GM23338 (cell line): ENCODE measurements at regions not wholly inside any gene's neighbourhood (a gene's known extent, or its start where the extent isn't known, plus 50 kb on each side); places are given as distances from the start of the nearest gene placed in this dataset.
"Not testable (repeated sequence)": the region's sequence is repeated elsewhere in the genome, so short reads cannot be mapped to it uniquely, and the experiment has no call there.

ENCODE experiments used
- ATAC-seq: fragments of 200-7000 bp; cut with Tn5 transposase; 3 replicates; pipeline ENCODE4 v1.9.1; 2020
- DNase-seq: peaks from one replicate; pipeline ENCODE4 v3.0.0-alpha.2; 2015; ENCODE audit warnings: low spot score
- H2AFZ ChIP-seq: fragments of 200-600 bp; sonication (generic); 2 replicates; pipeline ENCODE4 v1.8.0; 2016; ENCODE audit warnings: antibody characterized with exemption, mild to moderate bottlenecking, moderate library complexity
- H3F3A ChIP-seq: fragments of 200-600 bp; sonication (generic); replicated peaks from 2 replicates; pipeline ENCODE4 v1.8.0; 2017; ENCODE audit warnings: antibody characterized with exemption, mixed run types, low read depth
- H3K27ac ChIP-seq: fragments of 200-600 bp; sonication (generic); 2 replicates; pipeline ENCODE4 v1.6.1; 2016; ENCODE audit warnings: low read depth
- H3K27me3 ChIP-seq: fragments of 200-600 bp; sonication (generic); 2 replicates; pipeline ENCODE4 v1.8.0; 2016; ENCODE audit warnings: mild to moderate bottlenecking, mixed run types, moderate library complexity; ENCODE audit not compliant: insufficient read depth
- H3K36me3 ChIP-seq: fragments of 200-600 bp; sonication (generic); 2 replicates; pipeline ENCODE4 v1.8.0; 2016; ENCODE audit warnings: mild to moderate bottlenecking; ENCODE audit not compliant: insufficient read depth
- H3K4me1 ChIP-seq: fragments of 200-600 bp; sonication (generic); 2 replicates; pipeline ENCODE4 v1.8.0; 2016; ENCODE audit warnings: mild to moderate bottlenecking, moderate library complexity; ENCODE audit not compliant: insufficient read depth
- H3K4me2 ChIP-seq: fragments of 200-600 bp; sonication (generic); 2 replicates; pipeline ENCODE4 v1.7.1; 2017; ENCODE audit warnings: mixed run types
- H3K4me3 ChIP-seq: fragments of 200-600 bp; sonication (generic); 2 replicates; pipeline ENCODE4 v1.6.1; 2016; ENCODE audit warnings: mixed run types
- H3K79me2 ChIP-seq: fragments of 200-600 bp; sonication (generic); replicated peaks from 2 replicates; pipeline ENCODE4 v1.8.0; 2017; ENCODE audit warnings: mild to moderate bottlenecking; ENCODE audit not compliant: insufficient read depth
- H3K9me2 ChIP-seq: fragments of 200-600 bp; sonication (generic); 2 replicates; pipeline ENCODE4 v1.8.0; 2017; ENCODE audit not compliant: insufficient read depth
- H4K20me1 ChIP-seq: fragments of 200-600 bp; sonication (generic); replicated peaks from 2 replicates; pipeline ENCODE4 v1.8.0; 2017; ENCODE audit warnings: mild to moderate bottlenecking; ENCODE audit not compliant: insufficient read depth
- H3K27ac Mint-ChIP-seq: 2 replicates; pipeline ENCODE4 v1.8.0; 2020; ENCODE audit warnings: inconsistent platforms, mild to moderate bottlenecking, moderate library complexity, mixed read lengths
- H3K27me3 Mint-ChIP-seq: 3 replicates; pipeline ENCODE4 v1.8.0; 2022; ENCODE audit warnings: low read depth, mild to moderate bottlenecking, moderate library complexity, mixed read lengths, inconsistent platforms; ENCODE audit not compliant: insufficient read depth, poor library complexity
- H3K36me3 Mint-ChIP-seq: 3 replicates; pipeline ENCODE4 v1.8.0; 2021; ENCODE audit warnings: low read depth, mild to moderate bottlenecking, inconsistent platforms, moderate library complexity, mixed read lengths
- H3K4me1 Mint-ChIP-seq: 3 replicates; pipeline ENCODE4 v1.8.0; 2020; ENCODE audit warnings: mild to moderate bottlenecking, inconsistent platforms, mixed read lengths
- H3K4me3 Mint-ChIP-seq: 3 replicates; pipeline ENCODE4 v1.8.0; 2021; ENCODE audit warnings: moderate library complexity, mild to moderate bottlenecking, inconsistent platforms, mixed read lengths
- H3K9me3 Mint-ChIP-seq: 3 replicates; pipeline ENCODE4 v1.8.0; 2020; ENCODE audit warnings: moderate library complexity, mild to moderate bottlenecking, inconsistent platforms, mixed read lengths
- CREB1 ChIP-seq: fragments of 250-450 bp; sonication (Bioruptor Pico); IDR thresholded peaks from 2 replicates; pipeline ENCODE4 v1.5.0; 2020; ENCODE audit warnings: low read depth, mild to moderate bottlenecking, moderate library complexity
- CTCF ChIP-seq, 2 experiments: fragments of 200-600 bp in 1 of 2; sonication (generic) in 1 of 2; conservative IDR thresholded peaks; 2 replicates each; pipeline versions ENCODE4 v1.5.1 to v1.6.1; 2016 to 2017; ENCODE audit warnings: antibody characterized with exemption in 2 of 2, low read depth in 2 of 2, mild to moderate bottlenecking in 2 of 2, moderate library complexity in 1 of 2
- EZH2 ChIP-seq: fragments of 200-600 bp; sonication (generic); IDR thresholded peaks from one replicate; pipeline ENCODE4 v1.8.0; 2017; ENCODE audit warnings: antibody characterized with exemption, mild to moderate bottlenecking, low read depth; ENCODE audit not compliant: unreplicated experiment
- EZH2phosphoT487 ChIP-seq: fragments of 200-600 bp; sonication (generic); IDR thresholded peaks from one replicate; pipeline ENCODE4 v1.8.1; 2018; ENCODE audit warnings: antibody characterized with exemption; ENCODE audit not compliant: unreplicated experiment
- NANOG ChIP-seq: IDR thresholded peaks from 2 replicates; pipeline ENCODE4 v1.6.1; 2016; ENCODE audit warnings: antibody characterized with exemption, borderline replicate concordance
- POLR2AphosphoS5 ChIP-seq: IDR thresholded peaks from 2 replicates; pipeline ENCODE4 v1.6.1; 2016; ENCODE audit warnings: antibody characterized with exemption, low read depth
- REST ChIP-seq: IDR thresholded peaks from one replicate; pipeline ENCODE4 v1.6.1; 2018; ENCODE audit warnings: antibody characterized with exemption; ENCODE audit not compliant: unreplicated experiment
- STAT1 ChIP-seq: IDR thresholded peaks from one replicate; pipeline ENCODE4 v1.6.1; 2016; ENCODE audit warnings: antibody characterized with exemption; ENCODE audit not compliant: unreplicated experiment
- ZNF114 ChIP-seq: fragments of 250-450 bp; sonication (Bioruptor Pico); IDR thresholded peaks from 2 replicates; pipeline ENCODE4 v1.5.0; 2020; ENCODE audit warnings: mild to moderate bottlenecking, moderate library complexity
- ZNF462 ChIP-seq: fragments of 250-450 bp; sonication (Bioruptor Pico); IDR thresholded peaks from 2 replicates; pipeline ENCODE4 v1.5.0; 2020; ENCODE audit warnings: mild to moderate bottlenecking, moderate library complexity

- TF ChIP-seq CREB1 (CRISPR knock-in tag) (no peak), POLR2AphosphoS5 (no peak), NANOG (no peak), REST (no peak)
These were observed 89.0 kb upstream of the C10orf90 start (continued) for GRCh38 chr10:126759531-126759930.

- H3K27me3 ChIP-seq, H3F3A ChIP-seq, H3K36me3 Mint-ChIP-seq, H3K4me2 ChIP-seq, H3K27me3 Mint-ChIP-seq, H3K4me1 ChIP-seq, H3K9me2 ChIP-seq, H3K36me3 ChIP-seq, H3K27ac ChIP-seq, H3K4me3 Mint-ChIP-seq, H2AFZ ChIP-seq, H4K20me1 ChIP-seq, H3K79me2 ChIP-seq, ATAC-seq, H3K4me3 ChIP-seq, H3K4me1 Mint-ChIP-seq, H3K27ac Mint-ChIP-seq: not testable (repeated sequence)
- peaks cover 21% of the 10 kb centered on the region; the same call in 2 of the 3 replicates for H3K9me3 Mint-ChIP-seq
- DNase-seq = peak; percentile 9
These were observed 96.2 kb upstream of the C10orf90 start for GRCh38 chr10:126766646-126767045.

- Mint-ChIP-seq H3K36me3 (no peaks in the 10 kb centered on the region), H3K4me1 (no peaks in the 10 kb centered on the region), H3K27ac (no peak overlapping the region), H3K4me3 (no peak overlapping the region), H3K27me3 (no peaks in the 10 kb centered on the region), H3K9me3 (peaks cover 8% of the 10 kb centered on the region; the same call in 2 of the 3 replicates)
- Histone ChIP-seq H2AFZ (no peak overlapping the region), H3K9me2 (peaks cover 5% of the 10 kb centered on the region; the same call in 1 of the 2 replicates), H3K27ac (no peak overlapping the region), H3K4me2 (no peak overlapping the region), H3K4me3 (no peak overlapping the region), H3F3A (no peaks in the 10 kb centered on the region), H3K4me1 (no peaks in the 10 kb centered on the region; the same call in 1 of the 2 replicates), H3K27me3 (no peaks in the 10 kb centered on the region), H3K36me3 (no peaks in the 10 kb centered on the region), H4K20me1 (no peaks in the 10 kb centered on the region), H3K79me2 (no peaks in the 10 kb centered on the region)
- ATAC-seq (no peak; the same call in 2 of the 3 replicates), DNase-seq (no peak)
- TF ChIP-seq STAT1 = no peak
- no peak for TF ChIP-seq POLR2AphosphoS5
- TF ChIP-seq CTCF (conservative IDR thresholded peaks at IDR 0.05; ENCODE audit: low read depth in 2 of 2) = no peak
- no peak for TF ChIP-seq ZNF114 (CRISPR knock-in tag)
- no peak for TF ChIP-seq CREB1 (CRISPR knock-in tag)
- no peak for TF ChIP-seq EZH2
- no peak for TF ChIP-seq EZH2phosphoT487
- no peak for TF ChIP-seq ZNF462 (CRISPR knock-in tag)
These were observed 100.3 kb upstream of the C10orf90 start for GRCh38 chr10:126770809-126771208.
